Endothelial cell of umbilical vein (primary cell): ENCODE measurements at regions not wholly inside any gene's neighbourhood (a gene's known extent, or its start where the extent isn't known, plus 50 kb on each side); places are given as distances from the start of the nearest gene placed in this dataset.

Experiments
- BruUV-seq: library from RNA; stranded (reverse); fragments of 400-500 nt; replicated peaks from 2 replicates; lab custom pipeline; 2021; lab: Mats Ljungman, UMichigan
- CTCF ChIA-PET: fragments of 300-600, 350-600 bp; sonication (Branson Sonifier 250); formaldehyde crosslinking; loops from one replicate; lab custom pipeline; 2021; ENCODE audit warnings: antibody characterized with exemption, inconsistent platforms; lab: Charles Lee
- POLR2A ChIA-PET: fragments of 300-600, 350-600 bp; sonication (Branson Sonifier 250); formaldehyde crosslinking; loops from one replicate; lab custom pipeline; 2021; ENCODE audit warnings: antibody characterized with exemption, inconsistent platforms; lab: Charles Lee
- DNase-seq: peaks from one replicate; pipeline ENCODE4 v3.0.0-alpha.2; 2011; ENCODE audit warnings: low read depth, low spot score
- FAIRE-seq: peaks from 2 replicates; lab custom pipeline; 2011; peaks lifted over from hg19 to GRCh38; lab: Jason Lieb, UNC
- H2AFZ ChIP-seq: 2 replicates; pipeline ENCODE4 v1.6.0; 2012; ENCODE audit warnings: low read depth, low read length, control low read depth, inconsistent platforms
- H3K27ac ChIP-seq: 2 replicates; pipeline ENCODE4 v1.5.1; 2011; ENCODE audit warnings: low read depth, mild to moderate bottlenecking, control low read depth, low read length, moderate library complexity; ENCODE audit not compliant: insufficient read depth
- H3K27me3 ChIP-seq, 2 experiments: 2 replicates each; pipeline versions ENCODE4 v1.6.0 to v1.6.1; 2011; ENCODE audit warnings: low read length in 2 of 2, mixed read lengths in 1 of 2; ENCODE audit not compliant: control insufficient read depth in 2 of 2, insufficient read depth in 2 of 2
- H3K36me3 ChIP-seq, 2 experiments: 2 replicates in 1 of 2; 3 replicates in 1 of 2; pipeline ENCODE4 v1.5.1; 2011; ENCODE audit warnings: low read length in 2 of 2, mild to moderate bottlenecking in 1 of 2, moderate library complexity in 1 of 2; ENCODE audit not compliant: control insufficient read depth in 2 of 2, insufficient read depth in 2 of 2; ENCODE audit errors: extremely low read depth in 1 of 2
- H3K4me1 ChIP-seq: 3 replicates; pipeline ENCODE4 v1.5.1; 2011; ENCODE audit warnings: mild to moderate bottlenecking, low read length; ENCODE audit not compliant: control insufficient read depth, insufficient read depth; ENCODE audit errors: extremely low read depth
- H3K4me2 ChIP-seq: 2 replicates; pipeline ENCODE4 v1.6.1; 2011; ENCODE audit warnings: low read length, control low read depth, mixed read lengths; ENCODE audit not compliant: insufficient read depth
- H3K4me3 ChIP-seq, 3 experiments: fragments of 200-600 bp in 1 of 3; sonication (generic), shearing (Covaris generic) in 1 of 3; replicated peaks in 1 of 3; 2 replicates each; pipeline ENCODE4 v1.5.1; 2011 to 2016; ENCODE audit warnings: control low read depth in 3 of 3, low read length in 3 of 3, mild to moderate bottlenecking in 2 of 3, inconsistent platforms in 1 of 3, low read depth in 1 of 3, moderate library complexity in 1 of 3; ENCODE audit not compliant: insufficient read depth in 1 of 3
- H3K79me2 ChIP-seq: 2 replicates; pipeline ENCODE4 v1.6.0; 2012; ENCODE audit warnings: low read length, inconsistent platforms; ENCODE audit not compliant: control insufficient read depth, insufficient read depth
- H3K9ac ChIP-seq: replicated peaks from 2 replicates; pipeline ENCODE3; 2011; ENCODE audit warnings: low read length, control low read depth; ENCODE audit not compliant: insufficient read depth; ENCODE audit errors: extremely low read depth
- H3K9me1 ChIP-seq: replicated peaks from 3 replicates; pipeline ENCODE4 v1.6.0; 2011; ENCODE audit warnings: mild to moderate bottlenecking, low read length; ENCODE audit not compliant: control insufficient read depth, insufficient read depth; ENCODE audit errors: extremely low read depth
- H3K9me3 ChIP-seq: replicated peaks from 2 replicates; pipeline ENCODE4 v1.5.1; 2012; ENCODE audit warnings: low read length, inconsistent platforms; ENCODE audit not compliant: control insufficient read depth, insufficient read depth
- H4K20me1 ChIP-seq: replicated peaks from 2 replicates; pipeline ENCODE3; 2011; ENCODE audit warnings: mild to moderate bottlenecking, low read length; ENCODE audit not compliant: control insufficient read depth, insufficient read depth; ENCODE audit errors: extremely low read depth
- EZH2 ChIP-seq: IDR thresholded peaks from 2 replicates; pipeline ENCODE4 v1.6.1; 2012; ENCODE audit warnings: borderline replicate concordance, low read depth, mild to moderate bottlenecking, moderate library complexity, low read length, inconsistent platforms; ENCODE audit not compliant: severe bottlenecking
- FOS ChIP-seq: IDR thresholded peaks from 2 replicates; pipeline ENCODE4 v1.6.1; 2011; ENCODE audit warnings: mild to moderate bottlenecking, low read length, moderate library complexity, borderline replicate concordance; ENCODE audit not compliant: insufficient read depth
- GATA2 ChIP-seq: IDR thresholded peaks from 2 replicates; pipeline ENCODE4 v1.7.0; 2011; ENCODE audit warnings: low read depth, mild to moderate bottlenecking, moderate library complexity, mixed read lengths, low read length; ENCODE audit not compliant: insufficient read length, insufficient read depth
- JUN ChIP-seq: IDR thresholded peaks from 2 replicates; pipeline ENCODE4 v1.6.1; 2011; ENCODE audit warnings: borderline replicate concordance, low read depth; ENCODE audit not compliant: insufficient read length, insufficient read depth
- MYC ChIP-seq: IDR thresholded peaks from one replicate; pipeline ENCODE4 v1.6.1; 2011; ENCODE audit warnings: mild to moderate bottlenecking, low read depth, low read length
- POLR2A ChIP-seq: IDR thresholded peaks from 2 replicates; pipeline ENCODE4 v1.6.1; 2012; ENCODE audit warnings: low read depth, mild to moderate bottlenecking, control low read depth, low read length
- POLR2AphosphoS5 ChIP-seq: IDR thresholded peaks from 2 replicates; pipeline ENCODE4 v1.6.1; 2012; ENCODE audit warnings: low read depth, mild to moderate bottlenecking, control low read depth, low read length, moderate library complexity; ENCODE audit not compliant: insufficient read depth
- dilution Hi-C: fragments of 300-500 bp; cut with MboI; formaldehyde crosslinking; loops from one replicate; pipeline ENCODE4 v1.15.0; 2019; ENCODE audit warnings: low sequenced_read_pairs; ENCODE audit not compliant: extremely low pct_ligation_motif_present
- intact Hi-C: fragments of 100-400 bp; cut with micrococcal nuclease; formaldehyde crosslinking; loops from one replicate; pipeline ENCODE4 v1.10.0; 2022
- TF ChIP-seq, protein P1 (sequence below), 2 donors: IDR thresholded peaks; 1 replicate in 1 of 2; 2 replicates in 1 of 2; pipeline ENCODE4 v1.5.1; 2011; ENCODE audit warnings: low read length in 2 of 2, mild to moderate bottlenecking in 2 of 2, moderate library complexity in 2 of 2, control low read depth in 1 of 2, inconsistent platforms in 1 of 2, low read depth in 1 of 2; ENCODE audit not compliant: insufficient read depth in 1 of 2; ENCODE audit errors: extremely low read depth in 1 of 2
- TF ChIP-seq, protein P2 (sequence below): IDR thresholded peaks from 2 replicates; pipeline ENCODE4 v1.6.1; 2011; ENCODE audit not compliant: insufficient read depth, insufficient read length

DNA sequence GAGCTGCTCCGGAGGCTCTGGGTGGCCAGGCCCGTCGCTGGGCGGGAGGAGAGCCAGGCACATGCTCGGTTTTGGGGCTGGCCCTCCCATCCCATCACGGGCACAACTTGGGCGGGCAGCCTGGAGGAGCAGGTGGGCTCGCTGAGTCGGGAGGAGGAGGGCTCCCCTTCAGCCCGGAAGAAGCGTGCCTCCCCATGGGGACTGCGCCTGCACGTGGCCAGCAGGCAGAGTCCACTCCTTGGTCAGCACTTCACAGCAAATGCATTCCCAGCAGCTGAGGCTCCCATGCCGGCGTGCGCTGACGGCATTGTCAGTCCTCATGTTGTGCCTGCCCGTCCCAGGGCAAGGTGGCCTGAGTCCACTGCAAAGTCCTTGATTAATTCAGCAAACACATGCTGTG is 1281.7 kb downstream of the BRD1 start:
- Histone ChIP-seq H2AFZ (no peak overlapping the region), H3K4me2 (no peak overlapping the region), H3K27me3 (no peaks in the 10 kb centered on the region), H3K9me1 (no peaks in the 10 kb centered on the region), H3K79me2 (no peaks in the 10 kb centered on the region), H3K36me3 (no peaks in the 10 kb centered on the region), H4K20me1 (no peaks in the 10 kb centered on the region), H3K27ac (no peak overlapping the region), H3K4me3 (no peak overlapping the region), H3K4me1 (no peaks in the 10 kb centered on the region), H3K9me3 (peaks cover 10% of the 10 kb centered on the region), H3K9ac (no peak overlapping the region)
- FAIRE-seq, result no peak
- ChIA-PET POLR2A (no interaction called here), CTCF (no interaction called here)
- intact Hi-C loops, result no loop called here
- TF ChIP-seq JUN (no peak), EZH2 (no peak), MYC (no peak), FOS (no peak), POLR2A (no peak), POLR2AphosphoS5 (no peak), GATA2 (no peak)
- TF ChIP-seq, protein P1, sequence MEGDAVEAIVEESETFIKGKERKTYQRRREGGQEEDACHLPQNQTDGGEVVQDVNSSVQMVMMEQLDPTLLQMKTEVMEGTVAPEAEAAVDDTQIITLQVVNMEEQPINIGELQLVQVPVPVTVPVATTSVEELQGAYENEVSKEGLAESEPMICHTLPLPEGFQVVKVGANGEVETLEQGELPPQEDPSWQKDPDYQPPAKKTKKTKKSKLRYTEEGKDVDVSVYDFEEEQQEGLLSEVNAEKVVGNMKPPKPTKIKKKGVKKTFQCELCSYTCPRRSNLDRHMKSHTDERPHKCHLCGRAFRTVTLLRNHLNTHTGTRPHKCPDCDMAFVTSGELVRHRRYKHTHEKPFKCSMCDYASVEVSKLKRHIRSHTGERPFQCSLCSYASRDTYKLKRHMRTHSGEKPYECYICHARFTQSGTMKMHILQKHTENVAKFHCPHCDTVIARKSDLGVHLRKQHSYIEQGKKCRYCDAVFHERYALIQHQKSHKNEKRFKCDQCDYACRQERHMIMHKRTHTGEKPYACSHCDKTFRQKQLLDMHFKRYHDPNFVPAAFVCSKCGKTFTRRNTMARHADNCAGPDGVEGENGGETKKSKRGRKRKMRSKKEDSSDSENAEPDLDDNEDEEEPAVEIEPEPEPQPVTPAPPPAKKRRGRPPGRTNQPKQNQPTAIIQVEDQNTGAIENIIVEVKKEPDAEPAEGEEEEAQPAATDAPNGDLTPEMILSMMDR (IDR thresholded peaks at IDR 0.05; ENCODE audit: extremely low read depth in 1 of 2, insufficient read depth in 1 of 2, low read depth in 1 of 2, low read length in 2 of 2), result no peak
- TF ChIP-seq, protein P2, sequence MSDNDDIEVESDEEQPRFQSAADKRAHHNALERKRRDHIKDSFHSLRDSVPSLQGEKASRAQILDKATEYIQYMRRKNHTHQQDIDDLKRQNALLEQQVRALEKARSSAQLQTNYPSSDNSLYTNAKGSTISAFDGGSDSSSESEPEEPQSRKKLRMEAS, result no peak
- dilution Hi-C loops, result no loop called here
- no peak for DNase-seq
- BruUV-seq, result no TSS peak
